ENCODE measurements at regions not wholly inside any gene's neighbourhood (a gene's known extent, or its start where the extent isn't known, plus 50 kb on each side); places are given as distances from the start of the nearest gene placed in this dataset.

- H3K4me3 ChIP-seq (replicated peaks; ENCODE audit: low read depth, low read length): no peak overlapping the region
- TF ChIP-seq CTCF (IDR thresholded peaks at IDR 0.05; ENCODE audit: low read depth, low read length, missing control alignments): no peak
- no peak for DNase-seq (ENCODE audit: extremely low read depth, low read depth)
Measured at GRCh38 chr3:68163062-68163461, 508.6 kb upstream of the SUCLG2 start.

DNA sequence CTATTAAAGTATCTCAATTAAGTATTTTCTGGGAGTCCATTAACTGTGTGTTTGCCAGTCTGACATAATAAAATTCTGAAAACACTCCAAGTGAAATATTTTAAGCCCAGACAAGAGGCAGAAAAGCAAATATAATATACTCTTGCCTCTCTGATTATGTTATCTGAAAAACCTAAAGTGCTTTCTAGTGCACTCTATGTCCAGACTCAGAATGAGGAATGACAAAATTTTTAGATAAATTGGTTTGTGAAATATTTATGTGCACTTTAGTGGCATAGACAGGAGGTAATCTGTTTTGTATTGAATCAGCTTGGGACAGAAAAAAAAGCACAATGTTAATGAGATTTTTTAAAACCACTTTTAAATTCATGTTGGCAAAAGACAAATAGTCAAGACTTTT lies 508.2 kb upstream of the SUCLG2 start:
- no peak overlapping the region for H3K4me3 ChIP-seq (replicated peaks; ENCODE audit: low read depth, low read length)
- no peak for TF ChIP-seq CTCF (IDR thresholded peaks at IDR 0.05; ENCODE audit: low read depth, low read length, missing control alignments)
- no peak for DNase-seq (ENCODE audit: extremely low read depth, low read depth)

DNA sequence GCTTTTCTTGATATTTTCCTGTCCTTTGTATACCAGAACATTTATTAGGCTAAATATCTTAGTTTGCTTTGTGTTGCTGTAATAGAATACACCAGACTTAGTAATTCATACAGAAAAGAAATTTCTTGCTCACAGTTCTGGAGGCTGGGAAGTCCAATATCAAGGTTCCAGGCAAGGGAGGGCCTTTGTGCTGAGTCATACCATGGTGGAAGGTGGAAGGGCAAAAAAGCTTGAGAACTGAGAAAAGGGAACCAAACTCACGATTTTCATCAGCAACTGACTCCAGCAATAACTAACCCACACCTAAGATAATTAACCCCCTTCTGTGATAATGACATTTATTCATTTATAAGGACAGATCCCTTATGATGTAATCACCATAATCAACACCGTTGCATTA lies 496.9 kb upstream of the SUCLG2 start:
- DNase-seq (ENCODE audit: extremely low read depth, low read depth): no peak
- no peak overlapping the region for H3K4me3 ChIP-seq (replicated peaks; ENCODE audit: low read depth, low read length)
- TF ChIP-seq CTCF (IDR thresholded peaks at IDR 0.05; ENCODE audit: low read depth, low read length, missing control alignments): no peak

GRCh38 chr3:68148447-68148846 lies 494.0 kb upstream of the SUCLG2 start:
- no peak for TF ChIP-seq CTCF (IDR thresholded peaks at IDR 0.05; ENCODE audit: low read depth, low read length, missing control alignments)
- no peak for DNase-seq (ENCODE audit: extremely low read depth, low read depth)
- H3K4me3 ChIP-seq (replicated peaks; ENCODE audit: low read depth, low read length): no peak overlapping the region

DNA sequence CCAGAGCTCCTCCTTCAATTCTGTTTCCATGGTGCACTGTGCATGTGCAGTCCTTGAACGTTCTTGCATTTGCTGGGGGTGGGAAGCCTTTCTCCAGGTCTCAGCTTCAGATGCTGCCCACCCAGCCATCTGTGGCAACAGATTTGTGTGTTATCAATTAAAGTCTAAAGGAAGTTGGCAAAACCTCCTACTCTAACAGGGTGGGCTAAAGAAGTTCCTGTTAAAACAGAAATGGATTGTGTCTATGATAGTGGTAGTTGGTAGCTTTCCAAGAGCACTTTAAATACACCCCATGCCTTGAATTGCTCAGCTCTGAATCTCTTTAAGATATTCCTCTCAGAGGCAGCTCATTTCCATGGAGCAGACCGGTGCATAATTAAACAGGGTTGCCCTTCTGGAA lies 488.0 kb upstream of the SUCLG2 start:
- DNase-seq (ENCODE audit: extremely low read depth, low read depth): no peak
- TF ChIP-seq CTCF (IDR thresholded peaks at IDR 0.05; ENCODE audit: low read depth, low read length, missing control alignments): no peak
- no peak overlapping the region for H3K4me3 ChIP-seq (replicated peaks; ENCODE audit: low read depth, low read length)

- TF ChIP-seq CTCF (IDR thresholded peaks at IDR 0.05; ENCODE audit: low read depth, low read length, missing control alignments): no peak
- no peak for DNase-seq (ENCODE audit: extremely low read depth, low read depth)
Measured at GRCh38 chr3:68139897-68140296, 485.5 kb upstream of the SUCLG2 start.

DNA sequence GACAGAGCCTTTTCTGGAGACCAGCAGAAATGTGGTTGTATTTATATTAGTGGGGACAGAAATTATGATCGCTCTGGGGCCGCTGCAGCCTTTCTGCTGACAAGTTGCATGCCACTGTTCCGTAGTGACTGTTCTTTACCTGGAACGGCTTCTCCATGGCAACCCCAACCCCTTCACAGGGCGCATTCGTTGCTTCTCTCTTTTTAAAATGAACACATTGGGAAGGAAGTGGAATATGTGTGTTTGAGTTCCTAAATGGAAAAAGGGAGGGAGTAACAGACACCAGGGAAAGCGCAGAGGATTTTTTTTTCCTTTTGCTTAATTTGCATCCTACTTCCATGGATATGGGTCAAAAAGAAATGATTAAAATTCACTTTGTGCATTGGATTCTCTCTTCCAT lies 482.0 kb upstream of the SUCLG2 start:
- DNase-seq (ENCODE audit: extremely low read depth, low read depth): no peak
- no peak for TF ChIP-seq CTCF (IDR thresholded peaks at IDR 0.05; ENCODE audit: low read depth, low read length, missing control alignments)
- H3K4me3 ChIP-seq (replicated peaks; ENCODE audit: low read depth, low read length): no peak overlapping the region

More at GRCh38 chr3:68139897-68140296, 485.5 kb upstream of the SUCLG2 start:
- no peak overlapping the region for H3K4me3 ChIP-seq (replicated peaks; ENCODE audit: low read depth, low read length)

All from HFF-Myc (cell line).